Smooth muscle cell (in vitro differentiated cells): ENCODE measurements at regions not wholly inside any gene's neighbourhood (a gene's known extent, or its start where the extent isn't known, plus 50 kb on each side); places are given as distances from the start of the nearest gene placed in this dataset.

Experiments
- DNase-seq: peaks from one replicate; lab custom pipeline; 2025; ENCODE audit not compliant: unreplicated experiment; lab: John Stamatoyannopoulos, UW
- H2AFZ ChIP-seq: fragments of 200-600 bp; sonication (generic); 2 replicates; pipeline ENCODE4 v1.6.0; 2016; ENCODE audit warnings: antibody characterized with exemption, low read depth, mild to moderate bottlenecking
- H3F3A ChIP-seq: fragments of 200-600 bp; sonication (generic); 2 replicates; pipeline ENCODE4 v1.6.0; 2017; ENCODE audit warnings: antibody characterized with exemption, low read depth
- H3K27ac ChIP-seq: fragments of 200-600 bp; sonication (generic); 2 replicates; pipeline ENCODE4 v1.5.1; 2016; ENCODE audit warnings: low read depth, mild to moderate bottlenecking
- H3K27me3 ChIP-seq: fragments of 200-600 bp; sonication (generic); 2 replicates; pipeline ENCODE4 v1.6.1; 2016; ENCODE audit warnings: low read depth, mild to moderate bottlenecking
- H3K36me3 ChIP-seq: fragments of 200-600 bp; sonication (generic); 2 replicates; pipeline ENCODE4 v1.5.1; 2016; ENCODE audit warnings: low read depth
- H3K4me1 ChIP-seq: fragments of 200-600 bp; sonication (generic); 2 replicates; pipeline ENCODE4 v1.5.1; 2016; ENCODE audit warnings: low read depth
- H3K4me2 ChIP-seq: fragments of 200-600 bp; sonication (generic); 2 replicates; pipeline ENCODE4 v1.6.0; 2016; ENCODE audit warnings: mild to moderate bottlenecking
- H3K4me3 ChIP-seq: fragments of 200-600 bp; sonication (generic); 2 replicates; pipeline ENCODE4 v1.5.1; 2016; ENCODE audit warnings: mild to moderate bottlenecking
- H3K79me2 ChIP-seq: fragments of 200-600 bp; sonication (generic); 2 replicates; pipeline ENCODE4 v1.6.0; 2016; ENCODE audit warnings: low read depth, mild to moderate bottlenecking
- H3K9ac ChIP-seq: fragments of 200-600 bp; sonication (generic); 2 replicates; pipeline ENCODE4 v1.6.0; 2016; ENCODE audit warnings: low read depth
- H3K9me3 ChIP-seq: fragments of 200-600 bp; sonication (generic); replicated peaks from 2 replicates; pipeline ENCODE4 v1.5.1; 2016; ENCODE audit warnings: low read depth
- H4K20me1 ChIP-seq: fragments of 200-600 bp; sonication (generic); 2 replicates; pipeline ENCODE4 v1.6.0; 2016; ENCODE audit warnings: low read depth
- CTCF ChIP-seq: fragments of 200-600 bp; sonication (generic); IDR thresholded peaks from 2 replicates; pipeline ENCODE4 v1.5.1; 2017; ENCODE audit warnings: borderline replicate concordance, mild to moderate bottlenecking, antibody characterized with exemption; ENCODE audit not compliant: insufficient read depth, poor library complexity, severe bottlenecking
- WGBS: methylation state at CpG from one replicate; pipeline ENCODE4 v1.1.7; 2016; ENCODE audit warnings: low lambda C conversion rate; 5-methylcytosine and 5-hydroxymethylcytosine counted together

GRCh38 chr12:114263056-114263805 lies 142.7 kb downstream of the TBX5 start:
- no peaks in the 10 kb centered on the region for H4K20me1 ChIP-seq
- H2AFZ ChIP-seq: no peak overlapping the region
- TF ChIP-seq CTCF: no peak
- 85% methylated on average over 2 of the region's 2 CpGs for WGBS
- H3K4me2 ChIP-seq: no peak overlapping the region
- no peak overlapping the region for H3K27ac ChIP-seq
- no peak overlapping the region for H3K9ac ChIP-seq
- H3K4me3 ChIP-seq: no peak overlapping the region
- no peaks in the 10 kb centered on the region for H3F3A ChIP-seq
- no peak for DNase-seq
- H3K9me3 ChIP-seq: no peaks in the 10 kb centered on the region
- H3K36me3 ChIP-seq: no peaks in the 10 kb centered on the region
- no peaks in the 10 kb centered on the region for H3K79me2 ChIP-seq
- no peaks in the 10 kb centered on the region for H3K4me1 ChIP-seq
- peaks cover 14% of the 10 kb centered on the region for H3K27me3 ChIP-seq

GRCh38 chr12:114257687-114258086 lies 148.3 kb downstream of the TBX5 start:
- Histone ChIP-seq H3K9me3 (no peaks in the 10 kb centered on the region), H3K4me2 (no peak overlapping the region), H2AFZ (no peak overlapping the region), H3K4me3 (no peak overlapping the region), H3K27me3 (no peaks in the 10 kb centered on the region), H3K36me3 (no peaks in the 10 kb centered on the region), H3K27ac (no peak overlapping the region), H3K4me1 (no peaks in the 10 kb centered on the region), H4K20me1 (no peaks in the 10 kb centered on the region), H3K9ac (no peak overlapping the region), H3F3A (no peaks in the 10 kb centered on the region), H3K79me2 (no peaks in the 10 kb centered on the region)
- 93% methylated on average over 4 of the region's 4 CpGs for WGBS
- DNase-seq: no peak
- no peak for TF ChIP-seq CTCF

GRCh38 chr12:114254998-114255397 lies 150.9 kb downstream of the TBX5 start:
- no peaks in the 10 kb centered on the region for H4K20me1 ChIP-seq
- H3K27me3 ChIP-seq: no peaks in the 10 kb centered on the region
- no peak overlapping the region for H3K9ac ChIP-seq
- H3K4me2 ChIP-seq: no peak overlapping the region
- no peak overlapping the region for H3K4me3 ChIP-seq
- DNase-seq: no peak
- no peak overlapping the region for H2AFZ ChIP-seq
- no peaks in the 10 kb centered on the region for H3F3A ChIP-seq
- no peak for TF ChIP-seq CTCF
- H3K4me1 ChIP-seq: no peaks in the 10 kb centered on the region
- no peaks in the 10 kb centered on the region for H3K36me3 ChIP-seq
- no peaks in the 10 kb centered on the region for H3K9me3 ChIP-seq
- no peaks in the 10 kb centered on the region for H3K79me2 ChIP-seq
- no peak overlapping the region for H3K27ac ChIP-seq
